ENCODE measurements at regions not wholly inside any gene's neighbourhood (a gene's known extent, or its start where the extent isn't known, plus 50 kb on each side); places are given as distances from the start of the nearest gene placed in this dataset.

GRCh38 chr9:81445331-81445921 is 243.9 kb downstream of the TLE1 start:
- TF ChIP-seq SIN3A (IDR thresholded peaks at IDR 0.05; ENCODE audit: borderline replicate concordance, insufficient read depth, low read length) = no peak
- no peak for TF ChIP-seq POLR2AphosphoS5 (IDR thresholded peaks at IDR 0.05; ENCODE audit: low read depth, low read length)
